Naive thymus-derived CD8-positive, alpha-beta T cell (primary cell): ENCODE measurements at regions not wholly inside any gene's neighbourhood (a gene's known extent, or its start where the extent isn't known, plus 50 kb on each side); places are given as distances from the start of the nearest gene placed in this dataset.

Experiments
- ATAC-seq, 2 donors: fragments of 150-1000 bp; cut with Tn5 transposase in 1 of 2; sonication (Bioruptor Pico), chemical (Tn5 transposase) in 1 of 2; 1 replicate in 1 of 2; 2 replicates in 1 of 2; pipeline ENCODE4 v1.10.0; 2021; ENCODE audit warnings: mild to moderate bottlenecking in 2 of 2, moderate library complexity in 2 of 2
- POLR2A ChIA-PET: fragments of 350-600 bp; sonication (Branson Sonifier 250); formaldehyde crosslinking; loops from one replicate; lab custom pipeline; 2021; ENCODE audit warnings: antibody characterized with exemption; lab: Charles Lee
- DNase-seq, 10 donors: peaks; one replicate each; pipeline versions ENCODE4 v3.0.0 to v3.0.0-alpha.2; 2020 to 2022
- H3K27ac Mint-ChIP-seq, 10 donors: one replicate each; pipeline ENCODE4 v1.8.0; 2020 to 2022; ENCODE audit warnings: mild to moderate bottlenecking in 10 of 10, mixed read lengths in 10 of 10, moderate library complexity in 4 of 10, inconsistent platforms in 1 of 10
- H3K27me3 Mint-ChIP-seq, 5 donors: one replicate each; pipeline ENCODE4 v1.8.0; 2021 to 2022; ENCODE audit warnings: mixed read lengths in 5 of 5
- H3K36me3 Mint-ChIP-seq, 3 donors: one replicate each; pipeline ENCODE4 v1.8.0; 2020 to 2022; ENCODE audit warnings: mixed read lengths in 3 of 3, mild to moderate bottlenecking in 2 of 3, inconsistent platforms in 1 of 3
- H3K4me1 Mint-ChIP-seq, 4 donors: one replicate each; pipeline ENCODE4 v1.8.0; 2021 to 2022; ENCODE audit warnings: mixed read lengths in 4 of 4
- H3K4me3 Mint-ChIP-seq, 10 donors: one replicate each; pipeline ENCODE4 v1.8.0; 2020 to 2022; ENCODE audit warnings: mild to moderate bottlenecking in 10 of 10, mixed read lengths in 10 of 10, moderate library complexity in 6 of 10, inconsistent platforms in 1 of 10
- H3K9me3 Mint-ChIP-seq, 9 donors: one replicate each; pipeline ENCODE4 v1.8.0; 2020 to 2022; ENCODE audit warnings: mixed read lengths in 9 of 9, mild to moderate bottlenecking in 3 of 9, inconsistent platforms in 1 of 9, moderate library complexity in 1 of 9

GRCh38 chr2:143819190-143819735 is 690.0 kb downstream of the ARHGAP15 start:
- no peaks in the 10 kb centered on the region for H3K36me3 Mint-ChIP-seq
- no peak overlapping the region for H3K4me3 Mint-ChIP-seq

More at GRCh38 chr2:143819190-143819735, 690.0 kb downstream of the ARHGAP15 start:
- Mint-ChIP-seq H3K27me3 (peaks cover 0 to 9% (median 4%) of the 10 kb centered on the region in 5 donors), H3K27ac (no peak overlapping the region), H3K9me3 (no peaks in the 10 kb centered on the region), H3K4me1 (peaks cover 0 to 3% (median 0%) of the 10 kb centered on the region in 4 donors)
- DNase-seq (no peak), ATAC-seq (no peak)
- POLR2A ChIA-PET = no interaction called here
